ENCODE measurements at regions not wholly inside any gene's neighbourhood (a gene's known extent, or its start where the extent isn't known, plus 50 kb on each side); places are given as distances from the start of the nearest gene placed in this dataset.

DNA sequence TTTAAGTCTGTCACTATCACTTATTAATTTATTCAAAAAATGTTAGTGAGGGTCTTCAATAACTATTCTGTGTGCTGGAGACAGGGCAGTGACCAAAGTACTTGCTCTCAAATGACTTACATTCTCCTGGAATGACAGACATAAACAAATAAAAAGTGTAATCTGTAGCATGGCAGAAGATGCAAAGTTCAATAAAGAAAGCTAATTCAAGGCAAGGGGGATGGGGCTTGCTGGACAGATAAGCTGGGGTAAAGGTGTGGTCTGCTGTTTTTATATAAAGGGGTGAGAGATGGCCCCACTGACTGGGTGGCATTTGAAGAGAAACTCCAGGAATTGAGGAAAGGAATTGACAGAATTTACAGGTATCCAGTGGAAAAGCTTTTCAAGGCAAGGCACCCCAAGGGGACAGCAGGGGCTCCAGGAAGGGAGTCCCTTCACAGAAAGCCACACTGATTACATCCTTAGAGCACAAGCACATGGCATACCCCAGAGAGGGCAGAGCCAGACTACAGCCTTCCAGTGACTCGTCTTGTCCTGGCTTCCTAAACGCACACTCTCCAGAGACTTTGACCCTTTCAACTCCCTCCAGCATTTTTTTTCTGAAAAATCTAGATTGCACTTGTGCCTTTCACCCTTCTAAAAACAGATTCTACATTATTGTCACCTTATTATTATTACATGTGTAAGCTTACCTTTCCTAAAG, 123.7 kb upstream of the HS3ST3A1 start:
- H3K36me3 Mint-ChIP-seq (ENCODE audit: low read depth) = no peaks in the 10 kb centered on the region
- H3K9me3 Mint-ChIP-seq = no peaks in the 10 kb centered on the region
- ATAC-seq = no peak
- no peak overlapping the region for H3K27ac Mint-ChIP-seq
- DNase-seq = no peak
- no peak overlapping the region for H3K4me3 Mint-ChIP-seq
- no peaks in the 10 kb centered on the region for H3K4me1 Mint-ChIP-seq
- H3K27me3 Mint-ChIP-seq = peaks cover 3% of the 10 kb centered on the region

GRCh38 chr17:13727441-13728171, 125.9 kb upstream of the HS3ST3A1 start:
- H3K4me3 Mint-ChIP-seq = no peak overlapping the region
- peaks cover 3% of the 10 kb centered on the region for H3K27me3 Mint-ChIP-seq
- DNase-seq (no peak), ATAC-seq (no peak)
- H3K4me1 Mint-ChIP-seq = no peaks in the 10 kb centered on the region
- peaks cover 4% of the 10 kb centered on the region for H3K9me3 Mint-ChIP-seq
- no peak overlapping the region for H3K27ac Mint-ChIP-seq
- no peaks in the 10 kb centered on the region for H3K36me3 Mint-ChIP-seq (ENCODE audit: low read depth)

DNA sequence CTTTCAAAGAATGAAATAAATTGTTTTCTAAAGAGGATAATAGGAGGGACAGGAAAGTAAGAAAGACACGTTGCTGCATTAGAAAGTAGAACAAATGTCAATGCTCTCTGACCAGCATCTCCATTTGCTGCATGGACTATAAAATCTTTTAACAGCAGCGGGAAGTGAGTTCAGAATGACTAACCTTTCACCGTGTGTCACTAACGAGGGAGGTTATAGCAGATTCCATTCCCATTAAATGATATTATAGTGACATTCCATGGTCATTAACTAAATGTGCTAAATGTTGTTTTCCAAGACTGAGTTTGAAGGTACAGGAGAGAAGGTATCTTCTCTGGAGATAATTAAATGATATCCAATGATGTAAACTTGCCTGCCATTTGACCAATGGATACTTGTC, 127.1 kb upstream of the HS3ST3A1 start:
- no peak overlapping the region for H3K4me3 Mint-ChIP-seq
- DNase-seq (no peak), ATAC-seq (no peak)
- no peaks in the 10 kb centered on the region for H3K36me3 Mint-ChIP-seq (ENCODE audit: low read depth)
- no peaks in the 10 kb centered on the region for H3K4me1 Mint-ChIP-seq
- peaks cover 3% of the 10 kb centered on the region for H3K27me3 Mint-ChIP-seq
- H3K27ac Mint-ChIP-seq = no peak overlapping the region
- H3K9me3 Mint-ChIP-seq = peaks cover 9% of the 10 kb centered on the region

- no peaks in the 10 kb centered on the region for H3K36me3 Mint-ChIP-seq (ENCODE audit: low read depth)
- H3K4me1 Mint-ChIP-seq = no peaks in the 10 kb centered on the region
- H3K9me3 Mint-ChIP-seq = peaks cover 9% of the 10 kb centered on the region
- peaks cover 3% of the 10 kb centered on the region for H3K27me3 Mint-ChIP-seq
- DNase-seq (no peak), ATAC-seq (no peak)
- H3K27ac Mint-ChIP-seq = no peak overlapping the region
- no peak overlapping the region for H3K4me3 Mint-ChIP-seq
Observed at GRCh38 chr17:13729466-13730134, 127.9 kb upstream of the HS3ST3A1 start.

DNA sequence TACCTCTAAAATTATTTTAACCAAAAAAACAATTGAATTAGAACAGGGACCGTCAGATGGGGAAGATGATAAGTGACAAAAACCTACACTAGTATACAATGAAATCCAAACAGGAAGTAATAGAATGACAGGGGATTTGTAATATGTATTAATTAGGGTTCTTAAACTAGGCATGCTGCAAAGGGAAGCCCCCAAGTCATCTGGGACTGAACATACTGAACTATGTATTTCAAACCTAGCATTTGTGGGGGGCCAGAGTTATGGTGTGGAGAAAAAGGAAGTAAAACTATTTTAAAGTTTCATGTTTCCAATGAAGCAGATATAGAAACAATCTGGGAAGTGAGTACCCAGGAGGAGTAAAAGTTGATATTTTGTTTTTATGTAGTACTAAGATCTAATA, 133.2 kb upstream of the HS3ST3A1 start:
- Mint-ChIP-seq H3K27ac (no peak overlapping the region), H3K9me3 (peaks cover 9% of the 10 kb centered on the region), H3K27me3 (no peaks in the 10 kb centered on the region), H3K36me3 (ENCODE audit: low read depth) (no peaks in the 10 kb centered on the region), H3K4me3 (no peak overlapping the region), H3K4me1 (no peaks in the 10 kb centered on the region)
- ATAC-seq (no peak), DNase-seq (no peak)

DNA sequence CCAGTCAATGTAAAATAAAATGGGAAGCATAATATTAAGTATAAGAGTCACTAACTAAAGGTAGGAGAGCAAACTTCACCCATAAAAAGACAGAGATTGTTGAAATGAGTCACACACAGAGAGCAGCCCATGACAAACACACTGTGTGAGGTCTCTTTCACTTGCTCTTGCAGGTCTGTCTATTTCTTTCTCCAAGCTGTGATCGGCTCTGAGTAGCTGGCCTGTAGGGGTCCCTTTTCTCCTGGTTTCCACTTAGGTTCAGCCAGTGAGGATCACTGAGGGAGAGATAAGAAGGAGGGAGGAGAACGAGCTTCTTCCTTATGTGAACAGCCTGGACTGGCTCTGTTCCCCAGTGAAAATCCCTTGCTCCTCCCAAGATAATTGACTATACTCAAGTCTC, 133.7 kb upstream of the HS3ST3A1 start:
- no peaks in the 10 kb centered on the region for H3K36me3 Mint-ChIP-seq (ENCODE audit: low read depth)

GRCh38 chr17:13735861-13736260, 134.1 kb upstream of the HS3ST3A1 start:
- ATAC-seq (no peak), DNase-seq (no peak)
- Mint-ChIP-seq H3K27me3 (no peaks in the 10 kb centered on the region), H3K4me1 (no peaks in the 10 kb centered on the region), H3K36me3 (ENCODE audit: low read depth) (no peaks in the 10 kb centered on the region), H3K27ac (no peak overlapping the region), H3K4me3 (no peak overlapping the region), H3K9me3 (peaks cover 9% of the 10 kb centered on the region)

More for the DNA sequence above, 133.7 kb upstream of the HS3ST3A1 start:
- ATAC-seq (no peak), DNase-seq (no peak)
- no peaks in the 10 kb centered on the region for H3K27me3 Mint-ChIP-seq
- H3K4me1 Mint-ChIP-seq = no peaks in the 10 kb centered on the region
- no peak overlapping the region for H3K27ac Mint-ChIP-seq
- peaks cover 9% of the 10 kb centered on the region for H3K9me3 Mint-ChIP-seq
- H3K4me3 Mint-ChIP-seq = no peak overlapping the region

DNA sequence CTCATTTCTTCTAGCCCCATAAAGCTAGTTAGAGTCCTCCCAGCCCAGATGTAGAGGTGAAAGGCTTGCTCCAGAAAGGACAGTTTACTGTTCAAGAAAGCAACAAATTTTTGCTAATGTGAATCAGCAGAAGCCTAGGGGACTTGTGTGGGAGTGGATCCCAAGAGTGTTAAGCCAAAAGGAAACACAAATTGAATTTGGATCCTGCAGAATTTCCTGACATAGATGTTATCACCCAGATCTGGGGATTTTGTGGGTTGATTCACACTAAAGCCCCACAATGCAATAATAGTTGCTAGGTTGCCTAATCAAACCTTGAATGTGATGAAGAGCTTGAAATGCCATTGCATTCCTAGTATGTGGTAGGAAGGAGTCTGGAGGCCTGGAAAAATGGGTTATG, 135.2 kb upstream of the HS3ST3A1 start:
- H3K9me3 Mint-ChIP-seq = peaks cover 5% of the 10 kb centered on the region

DNA sequence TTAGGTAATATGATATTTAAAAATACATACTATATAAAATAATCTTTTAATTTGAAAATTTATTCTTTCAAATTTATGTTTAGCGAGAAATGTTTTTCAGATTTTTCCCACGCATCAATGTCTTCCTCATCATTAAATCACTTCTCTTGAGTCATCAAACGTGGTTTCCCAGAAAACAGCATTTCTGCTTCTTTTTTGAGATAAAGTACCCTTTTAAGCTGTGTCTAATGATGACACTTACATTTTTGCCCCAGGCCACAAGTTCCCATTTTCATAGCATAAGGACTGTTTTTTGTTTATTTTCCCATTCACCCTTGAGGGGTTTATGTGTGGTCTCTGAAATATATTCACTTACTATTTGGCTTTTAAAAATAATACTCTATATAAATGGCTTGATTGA, 139.0 kb upstream of the HS3ST3A1 start:
- Mint-ChIP-seq H3K36me3 (ENCODE audit: low read depth) (no peaks in the 10 kb centered on the region), H3K4me3 (no peak overlapping the region), H3K27ac (no peak overlapping the region), H3K4me1 (no peaks in the 10 kb centered on the region), H3K9me3 (no peaks in the 10 kb centered on the region), H3K27me3 (peaks cover 5% of the 10 kb centered on the region)
- DNase-seq (no peak), ATAC-seq (no peak)

More for the DNA sequence above, 135.2 kb upstream of the HS3ST3A1 start:
- no peak for ATAC-seq
- Mint-ChIP-seq H3K4me1 (no peaks in the 10 kb centered on the region), H3K36me3 (ENCODE audit: low read depth) (no peaks in the 10 kb centered on the region), H3K27ac (no peak overlapping the region), H3K27me3 (no peaks in the 10 kb centered on the region), H3K4me3 (no peak overlapping the region)
- no peak for DNase-seq

DNA sequence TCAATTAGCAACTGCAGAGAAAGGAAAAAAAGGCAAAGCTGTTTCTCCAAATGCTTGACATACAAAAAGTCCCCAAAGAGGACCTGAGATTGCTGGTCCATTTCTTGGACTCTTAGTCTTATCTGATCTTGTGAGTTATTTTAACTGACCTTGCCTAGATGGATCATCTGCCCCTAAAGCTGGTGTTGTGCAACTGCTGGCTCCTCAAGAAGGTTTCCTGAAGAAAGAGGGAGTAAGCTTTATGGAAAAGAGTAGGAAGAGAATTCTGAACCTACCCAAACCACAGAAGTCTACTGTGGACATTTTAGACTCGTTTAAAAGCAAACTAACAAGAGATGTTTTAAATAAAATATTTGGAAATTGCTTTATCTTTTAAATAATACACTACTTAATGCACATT, 140.0 kb upstream of the HS3ST3A1 start:
- H3K4me3 Mint-ChIP-seq = no peak overlapping the region

GRCh38 chr17:13743906-13744305, 142.2 kb upstream of the HS3ST3A1 start:
- ATAC-seq (no peak), DNase-seq (no peak)
- Mint-ChIP-seq H3K4me1 (no peaks in the 10 kb centered on the region), H3K36me3 (ENCODE audit: low read depth) (no peaks in the 10 kb centered on the region), H3K4me3 (no peak overlapping the region), H3K27ac (no peak overlapping the region), H3K27me3 (peaks cover 6% of the 10 kb centered on the region), H3K9me3 (no peaks in the 10 kb centered on the region)

More for the DNA sequence above, 140.0 kb upstream of the HS3ST3A1 start:
- Mint-ChIP-seq H3K4me1 (no peaks in the 10 kb centered on the region), H3K9me3 (no peaks in the 10 kb centered on the region), H3K27ac (no peak overlapping the region), H3K27me3 (peaks cover 6% of the 10 kb centered on the region), H3K36me3 (ENCODE audit: low read depth) (no peaks in the 10 kb centered on the region)
- DNase-seq (no peak), ATAC-seq (no peak)

DNA sequence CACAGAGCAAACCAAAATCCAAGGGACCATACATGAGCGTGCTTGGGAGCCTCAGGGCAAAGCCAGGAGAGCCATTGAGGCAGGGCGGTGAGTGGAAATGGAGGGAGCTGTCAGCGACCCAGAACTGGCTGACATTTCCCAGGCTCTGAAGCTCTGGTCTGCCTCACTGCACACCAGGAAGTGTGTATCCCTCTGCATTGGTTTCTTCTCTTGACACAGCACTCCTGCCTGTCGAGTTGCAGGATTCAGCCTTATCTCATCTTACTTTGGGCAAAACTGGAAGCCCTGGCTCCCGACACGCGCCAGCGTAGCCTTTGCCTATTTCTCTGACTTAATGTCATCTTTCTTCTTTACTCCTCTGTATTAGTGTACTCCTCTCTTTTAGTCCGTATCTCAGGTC, 144.7 kb upstream of the HS3ST3A1 start:
- Mint-ChIP-seq H3K27me3 (peaks cover 6% of the 10 kb centered on the region), H3K9me3 (no peaks in the 10 kb centered on the region), H3K27ac (no peak overlapping the region), H3K4me1 (no peaks in the 10 kb centered on the region), H3K4me3 (no peak overlapping the region), H3K36me3 (ENCODE audit: low read depth) (no peaks in the 10 kb centered on the region)
- ATAC-seq = no peak
- no peak for DNase-seq

DNA sequence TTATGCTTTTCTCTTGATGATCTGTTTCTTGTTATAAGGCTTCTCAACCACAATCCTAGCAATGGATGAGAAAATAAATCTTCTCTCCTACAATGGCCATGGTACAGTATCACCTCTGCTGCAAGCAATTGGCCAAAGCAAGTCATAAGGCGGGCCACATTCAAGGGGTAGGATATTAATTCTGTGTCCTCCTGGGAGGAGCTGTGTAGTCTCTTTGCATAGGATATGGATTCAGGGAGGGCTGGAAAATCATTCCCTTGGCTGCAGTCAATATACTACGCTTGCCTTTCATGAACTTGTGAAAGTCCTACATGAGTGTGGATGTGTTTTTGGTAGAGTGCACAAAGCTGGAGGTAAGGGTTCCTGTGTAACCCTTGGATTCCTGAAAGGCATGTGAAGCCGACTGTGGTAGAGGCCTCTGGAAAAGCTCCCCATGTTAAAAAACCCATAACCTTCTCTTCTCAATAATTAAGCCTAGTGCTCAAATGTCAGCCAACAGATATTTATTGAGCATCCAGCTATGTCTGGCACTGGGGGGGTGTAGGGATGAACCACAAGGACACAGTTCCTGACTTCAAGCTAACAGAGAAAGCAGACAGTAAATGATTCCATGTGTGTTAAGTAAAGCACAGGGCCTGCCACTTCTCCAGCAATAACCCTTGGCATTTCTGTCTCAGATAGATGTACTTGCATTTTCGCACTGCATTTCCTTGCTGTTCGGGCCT, 147.6 kb upstream of the HS3ST3A1 start:
- ATAC-seq = no peak
- Mint-ChIP-seq H3K27ac (no peak overlapping the region), H3K27me3 (peaks cover 5% of the 10 kb centered on the region), H3K4me1 (no peaks in the 10 kb centered on the region), H3K36me3 (ENCODE audit: low read depth) (no peaks in the 10 kb centered on the region), H3K9me3 (no peaks in the 10 kb centered on the region), H3K4me3 (no peak overlapping the region)
- no peak for DNase-seq

DNA sequence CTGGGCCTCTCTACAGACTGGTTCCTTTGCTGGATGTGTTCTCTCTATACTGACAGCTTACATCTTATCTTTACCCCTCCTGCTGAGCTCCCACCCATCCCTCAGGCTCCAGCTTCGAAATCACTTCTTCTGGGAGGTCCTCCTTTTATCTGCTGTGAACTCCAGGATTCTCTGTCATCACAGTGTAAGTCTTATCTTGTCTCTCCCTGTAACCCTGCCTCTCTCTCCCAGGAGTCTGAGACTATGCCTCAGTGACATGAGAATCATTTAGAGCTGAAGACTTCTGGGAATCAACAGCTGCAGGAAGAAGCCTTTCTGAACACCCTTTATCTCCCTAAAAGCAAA, 148.1 kb upstream of the HS3ST3A1 start:
- no peaks in the 10 kb centered on the region for H3K4me1 Mint-ChIP-seq
- H3K27ac Mint-ChIP-seq = no peak overlapping the region
- ATAC-seq (no peak), DNase-seq (no peak)
- H3K4me3 Mint-ChIP-seq = no peak overlapping the region
- H3K36me3 Mint-ChIP-seq (ENCODE audit: low read depth) = no peaks in the 10 kb centered on the region
- no peaks in the 10 kb centered on the region for H3K9me3 Mint-ChIP-seq
- H3K27me3 Mint-ChIP-seq = peaks cover 3% of the 10 kb centered on the region

Data from activated naive CD8-positive, alpha-beta T cell treated with anti-CD3 and anti-CD28 coated beads, Interleukin-2, amount 50 U/mL, for 24 hours (primary cell).